ENCODE measurements at regions not wholly inside any gene's neighbourhood (a gene's known extent, or its start where the extent isn't known, plus 50 kb on each side); places are given as distances from the start of the nearest gene placed in this dataset.

DNA sequence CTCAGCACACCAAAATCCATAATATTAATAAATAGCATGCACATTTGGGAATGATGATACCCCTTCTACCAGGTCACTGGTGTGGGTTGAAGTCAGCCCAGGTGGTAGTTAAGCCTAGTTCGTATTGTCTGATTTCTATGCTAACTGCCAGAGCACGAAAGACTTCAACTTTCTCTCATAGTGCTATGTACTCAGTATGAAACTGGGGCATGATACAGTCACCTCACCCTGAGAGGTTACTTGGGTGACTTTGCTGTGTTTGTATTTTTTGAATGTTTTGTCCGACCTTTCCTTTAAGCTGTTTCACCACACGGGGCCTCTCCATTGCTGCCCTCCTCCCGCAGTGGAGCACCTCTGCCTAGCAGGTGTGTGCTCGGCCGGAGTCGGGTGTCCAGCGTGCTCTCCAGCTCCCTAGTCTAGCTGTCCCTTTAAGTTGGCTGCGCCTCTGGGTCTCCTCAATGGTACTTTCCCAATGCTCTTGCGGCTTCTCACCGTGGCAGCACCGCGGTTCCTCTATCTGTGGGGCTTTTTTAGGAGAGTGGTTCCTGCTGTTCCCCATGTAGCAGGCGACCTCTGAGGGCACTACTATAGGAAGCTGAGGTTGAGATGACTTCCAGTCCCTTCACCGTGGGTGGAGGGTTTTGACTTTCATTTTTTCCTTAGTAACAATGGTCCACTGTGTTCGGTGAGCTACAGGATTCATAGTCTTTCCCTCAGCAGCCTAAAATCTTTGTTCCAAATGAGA lies 524.0 kb upstream of the PFKP start:
- TF ChIP-seq, protein P1, sequence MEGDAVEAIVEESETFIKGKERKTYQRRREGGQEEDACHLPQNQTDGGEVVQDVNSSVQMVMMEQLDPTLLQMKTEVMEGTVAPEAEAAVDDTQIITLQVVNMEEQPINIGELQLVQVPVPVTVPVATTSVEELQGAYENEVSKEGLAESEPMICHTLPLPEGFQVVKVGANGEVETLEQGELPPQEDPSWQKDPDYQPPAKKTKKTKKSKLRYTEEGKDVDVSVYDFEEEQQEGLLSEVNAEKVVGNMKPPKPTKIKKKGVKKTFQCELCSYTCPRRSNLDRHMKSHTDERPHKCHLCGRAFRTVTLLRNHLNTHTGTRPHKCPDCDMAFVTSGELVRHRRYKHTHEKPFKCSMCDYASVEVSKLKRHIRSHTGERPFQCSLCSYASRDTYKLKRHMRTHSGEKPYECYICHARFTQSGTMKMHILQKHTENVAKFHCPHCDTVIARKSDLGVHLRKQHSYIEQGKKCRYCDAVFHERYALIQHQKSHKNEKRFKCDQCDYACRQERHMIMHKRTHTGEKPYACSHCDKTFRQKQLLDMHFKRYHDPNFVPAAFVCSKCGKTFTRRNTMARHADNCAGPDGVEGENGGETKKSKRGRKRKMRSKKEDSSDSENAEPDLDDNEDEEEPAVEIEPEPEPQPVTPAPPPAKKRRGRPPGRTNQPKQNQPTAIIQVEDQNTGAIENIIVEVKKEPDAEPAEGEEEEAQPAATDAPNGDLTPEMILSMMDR (IDR thresholded peaks at IDR 0.05) = no peak
- no peak for TF ChIP-seq EZH2 (IDR thresholded peaks at IDR 0.05)
